Lower lobe of right lung (tissue), 2 donors: ENCODE measurements at regions not wholly inside any gene's neighbourhood (a gene's known extent, or its start where the extent isn't known, plus 50 kb on each side); places are given as distances from the start of the nearest gene placed in this dataset.

Experiments
- ATAC-seq, 2 donors: fragments of 200-7000 bp; cut with Tn5 transposase; one replicate each; pipeline ENCODE4 v1.9.1; 2020 to 2022; ENCODE audit warnings: mild to moderate bottlenecking in 2 of 2, moderate library complexity in 2 of 2
- DNase-seq: peaks from one replicate; pipeline ENCODE4 v3.0.0-alpha.2; 2020
- H3K27ac ChIP-seq: fragments of 200-600 bp; one replicate; pipeline ENCODE4 v1.8.0; 2022
- H3K27me3 ChIP-seq: fragments of 200-600 bp; one replicate; pipeline ENCODE4 v1.8.0; 2022; ENCODE audit warnings: low read depth
- H3K36me3 ChIP-seq: fragments of 200-600 bp; one replicate; pipeline ENCODE4 v1.8.0; 2022; ENCODE audit warnings: mild to moderate bottlenecking
- H3K4me1 ChIP-seq: fragments of 200-600 bp; one replicate; pipeline ENCODE4 v1.8.0; 2022
- H3K4me3 ChIP-seq: fragments of 200-600 bp; one replicate; pipeline ENCODE4 v1.8.0; 2022; ENCODE audit warnings: mild to moderate bottlenecking
- H3K9me3 ChIP-seq: fragments of 200-600 bp; one replicate; pipeline ENCODE4 v1.8.0; 2022
- intact Hi-C: fragments of 100-400 bp; cut with DNase I; formaldehyde crosslinking; loops from one replicate; pipeline ENCODE4 v1.11.0; 2022
- TF ChIP-seq, protein P1 (sequence below): fragments of 200-600 bp; IDR thresholded peaks from one replicate; pipeline ENCODE4 v1.8.0; 2022; ENCODE audit warnings: antibody characterized with exemption, mild to moderate bottlenecking
- donor health status: DM: no; HTN: yes; CAD: no; lungs with severe emphysema.

GRCh38 chrX:6363188-6363587 is 134.5 kb upstream of the NLGN4X start:
- H3K4me1 ChIP-seq, result no peaks in the 10 kb centered on the region
- no peaks in the 10 kb centered on the region for H3K36me3 ChIP-seq
- no peak overlapping the region for H3K4me3 ChIP-seq
- ATAC-seq, result no peak
- TF ChIP-seq, protein P1, sequence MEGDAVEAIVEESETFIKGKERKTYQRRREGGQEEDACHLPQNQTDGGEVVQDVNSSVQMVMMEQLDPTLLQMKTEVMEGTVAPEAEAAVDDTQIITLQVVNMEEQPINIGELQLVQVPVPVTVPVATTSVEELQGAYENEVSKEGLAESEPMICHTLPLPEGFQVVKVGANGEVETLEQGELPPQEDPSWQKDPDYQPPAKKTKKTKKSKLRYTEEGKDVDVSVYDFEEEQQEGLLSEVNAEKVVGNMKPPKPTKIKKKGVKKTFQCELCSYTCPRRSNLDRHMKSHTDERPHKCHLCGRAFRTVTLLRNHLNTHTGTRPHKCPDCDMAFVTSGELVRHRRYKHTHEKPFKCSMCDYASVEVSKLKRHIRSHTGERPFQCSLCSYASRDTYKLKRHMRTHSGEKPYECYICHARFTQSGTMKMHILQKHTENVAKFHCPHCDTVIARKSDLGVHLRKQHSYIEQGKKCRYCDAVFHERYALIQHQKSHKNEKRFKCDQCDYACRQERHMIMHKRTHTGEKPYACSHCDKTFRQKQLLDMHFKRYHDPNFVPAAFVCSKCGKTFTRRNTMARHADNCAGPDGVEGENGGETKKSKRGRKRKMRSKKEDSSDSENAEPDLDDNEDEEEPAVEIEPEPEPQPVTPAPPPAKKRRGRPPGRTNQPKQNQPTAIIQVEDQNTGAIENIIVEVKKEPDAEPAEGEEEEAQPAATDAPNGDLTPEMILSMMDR, result no peak
- H3K27ac ChIP-seq, result no peak overlapping the region
- no peaks in the 10 kb centered on the region for H3K27me3 ChIP-seq
- H3K9me3 ChIP-seq, result no peaks in the 10 kb centered on the region
- intact Hi-C loops, result no loop called here
- no peak for DNase-seq

GRCh38 chrX:6325437-6325836 is 96.8 kb upstream of the NLGN4X start:
- no peaks in the 10 kb centered on the region for H3K4me1 ChIP-seq
- DNase-seq (no peak), ATAC-seq (no peak)
- H3K27me3 ChIP-seq, result no peaks in the 10 kb centered on the region
- intact Hi-C loops, result no loop called here
- H3K27ac ChIP-seq, result no peak overlapping the region
- H3K36me3 ChIP-seq, result no peaks in the 10 kb centered on the region
- no peaks in the 10 kb centered on the region for H3K9me3 ChIP-seq
- TF ChIP-seq, protein P1, result no peak
- no peak overlapping the region for H3K4me3 ChIP-seq

DNA sequence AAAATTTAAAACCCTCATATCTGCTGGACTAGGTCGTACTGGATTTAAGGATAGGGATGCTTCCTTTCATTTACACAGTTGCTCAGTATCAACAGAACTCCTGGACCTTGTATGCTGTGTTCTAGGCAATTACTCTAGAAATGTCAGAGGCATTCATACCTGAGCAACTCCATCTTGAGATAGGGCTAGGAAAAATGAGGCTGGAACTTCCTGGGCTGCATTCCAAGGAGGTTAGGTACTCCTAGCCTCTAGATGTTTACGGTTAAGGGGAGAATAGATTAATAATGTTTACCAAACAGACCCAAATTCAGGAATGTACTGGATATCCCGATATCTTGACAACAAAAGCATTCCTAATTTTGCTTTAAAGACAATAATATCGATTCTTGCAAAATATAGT is 84.7 kb upstream of the NLGN4X start:
- no peaks in the 10 kb centered on the region for H3K9me3 ChIP-seq
- no peaks in the 10 kb centered on the region for H3K36me3 ChIP-seq
- no peak for DNase-seq
- H3K4me3 ChIP-seq, result no peak overlapping the region
- no peak overlapping the region for H3K27ac ChIP-seq
- TF ChIP-seq, protein P1, result no peak
- H3K4me1 ChIP-seq, result no peaks in the 10 kb centered on the region
- intact Hi-C loops, result no loop called here
- H3K27me3 ChIP-seq, result no peaks in the 10 kb centered on the region
- ATAC-seq, result no peak

- TF ChIP-seq, protein P1, result no peak
- intact Hi-C loops, result no loop called here
- H3K36me3 ChIP-seq, result no peaks in the 10 kb centered on the region
These were observed 82.9 kb upstream of the NLGN4X start for GRCh38 chrX:6311540-6311939.

DNA sequence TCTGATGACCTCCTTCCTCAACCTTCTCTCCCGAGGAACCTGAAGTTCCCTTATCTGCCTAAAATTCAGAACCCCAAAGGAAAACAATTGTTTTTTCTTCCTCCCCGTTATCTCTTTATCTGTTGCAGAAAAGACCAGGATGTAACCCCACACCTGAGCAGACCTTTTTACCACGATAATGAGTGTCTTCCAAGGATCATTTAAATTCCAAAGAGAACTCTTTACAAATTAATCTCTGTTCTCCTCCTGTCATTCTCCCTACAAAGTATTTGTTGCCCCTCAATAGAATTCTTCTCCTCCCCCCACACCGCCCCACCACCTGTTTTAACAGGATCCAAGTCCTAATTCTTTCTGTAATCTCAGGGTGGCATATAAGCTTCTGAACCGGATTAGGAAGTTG is 78.5 kb upstream of the NLGN4X start:
- no peaks in the 10 kb centered on the region for H3K4me1 ChIP-seq
- DNase-seq (no peak), ATAC-seq (no peak)
- H3K9me3 ChIP-seq, result no peaks in the 10 kb centered on the region
- TF ChIP-seq, protein P1, result no peak
- H3K36me3 ChIP-seq, result no peaks in the 10 kb centered on the region
- H3K27me3 ChIP-seq, result no peaks in the 10 kb centered on the region
- intact Hi-C loops, result no loop called here
- H3K27ac ChIP-seq, result no peak overlapping the region
- no peak overlapping the region for H3K4me3 ChIP-seq

More at GRCh38 chrX:6311540-6311939, 82.9 kb upstream of the NLGN4X start:
- H3K4me1 ChIP-seq, result no peaks in the 10 kb centered on the region
- no peak overlapping the region for H3K27ac ChIP-seq
- H3K4me3 ChIP-seq, result no peak overlapping the region
- DNase-seq (no peak), ATAC-seq (no peak)
- no peaks in the 10 kb centered on the region for H3K9me3 ChIP-seq
- no peaks in the 10 kb centered on the region for H3K27me3 ChIP-seq

DNA sequence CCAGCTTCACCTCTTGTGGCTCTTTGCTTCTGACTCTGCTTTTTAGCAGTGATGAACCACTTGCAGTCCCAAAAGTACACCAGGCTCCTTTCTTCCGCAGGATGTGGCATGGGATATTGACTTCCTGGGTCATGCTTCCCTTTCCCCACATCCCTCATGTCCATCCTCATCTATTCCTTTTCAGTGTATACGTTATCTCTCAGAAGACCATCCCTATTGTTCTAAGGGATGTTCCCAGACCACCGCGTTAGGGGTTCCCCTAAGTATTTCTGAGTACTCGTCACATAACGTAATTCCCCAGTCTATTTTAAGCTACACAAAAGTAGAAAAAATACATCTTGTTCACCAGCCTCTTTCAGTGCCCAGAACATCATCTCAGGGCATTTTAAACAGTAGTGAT is 71.1 kb upstream of the NLGN4X start:
- Histone ChIP-seq H3K4me1 (no peaks in the 10 kb centered on the region), H3K4me3 (no peak overlapping the region), H3K27me3 (no peaks in the 10 kb centered on the region), H3K9me3 (no peaks in the 10 kb centered on the region), H3K36me3 (no peaks in the 10 kb centered on the region), H3K27ac (no peak overlapping the region)
- intact Hi-C loops, result no loop called here
- DNase-seq (no peak), ATAC-seq (no peak)
- TF ChIP-seq, protein P1, result no peak
